HCT116 (cell line): ENCODE measurements at regions not wholly inside any gene's neighbourhood (a gene's known extent, or its start where the extent isn't known, plus 50 kb on each side); places are given as distances from the start of the nearest gene placed in this dataset.

ENCODE experiments used
- ATAC-seq: fragments of 200-7000 bp; cut with Tn5 transposase; 2 replicates; pipeline ENCODE4 v1.9.1; 2020; ENCODE audit warnings: mild to moderate bottlenecking, moderate library complexity
- BruUV-seq: library from RNA; stranded (reverse); fragments of 400-500 nt; replicated peaks from 2 replicates; lab custom pipeline; 2021; lab: Mats Ljungman, UMichigan
- CTCF ChIA-PET: fragments of 300-600 bp; sonication (Branson Sonifier 250); formaldehyde crosslinking; loops from one replicate; lab custom pipeline; 2021; ENCODE audit warnings: antibody characterized with exemption; lab: Charles Lee
- POLR2A ChIA-PET: fragments of 300-600, 350-600 bp; sonication (Branson Sonifier 250); formaldehyde crosslinking; loops from one replicate; lab custom pipeline; 2021; ENCODE audit warnings: antibody characterized with exemption; lab: Charles Lee
- RAD21 ChIA-PET, 2 experiments: fragments of 300-600 bp; sonication (Branson Sonifier 250); formaldehyde crosslinking; loops; one replicate each; lab custom pipeline; 2023; ENCODE audit warnings: low total read pairs in 2 of 2; ENCODE audit not compliant: uncharacterized antibody in 2 of 2, unreplicated experiment in 2 of 2, low non-redundant PET in 1 of 2; lab: Charles Lee
- DNase-seq: peaks from one replicate; pipeline ENCODE4 v3.0.0-alpha.2; 2010; ENCODE audit warnings: low read depth, low spot score
- H2AFZ ChIP-seq: fragments of 200-600 bp; shearing (Covaris generic), sonication (generic); 2 replicates; pipeline ENCODE4 v1.6.1; 2017; ENCODE audit warnings: low read depth, mixed run types, mixed read lengths, antibody characterized with exemption, low read length; ENCODE audit not compliant: poor library complexity, severe bottlenecking
- H3K27ac ChIP-seq: 2 replicates; pipeline ENCODE4 v1.5.1; 2012; ENCODE audit warnings: low read depth, low read length
- H3K27me3 ChIP-seq: fragments of 200-600 bp; sonication (generic); 2 replicates; pipeline ENCODE4 v1.6.1; 2016; ENCODE audit warnings: mixed run types, low read length, mixed read lengths; ENCODE audit not compliant: insufficient read depth
- H3K36me3 ChIP-seq, 2 experiments: fragments of 200-500 bp in 1 of 2; fragments of 200-600 bp in 1 of 2; sonication (Bioruptor generic) in 1 of 2; sonication (generic) in 1 of 2; 2 replicates each; pipeline versions ENCODE4 v1.5.1 to v1.6.1; 2014 to 2016; ENCODE audit warnings: low read length in 2 of 2, inconsistent platforms in 1 of 2, mixed read lengths in 1 of 2, mixed run types in 1 of 2; ENCODE audit not compliant: insufficient read depth in 2 of 2, control insufficient read depth in 1 of 2
- H3K4me1 ChIP-seq, 2 experiments: fragments of 200-600 bp in 1 of 2; sonication (generic) in 1 of 2; 2 replicates each; pipeline versions ENCODE4 v1.5.1 to v1.6.1; 2012 to 2017; ENCODE audit warnings: low read length in 2 of 2, inconsistent platforms in 1 of 2, mild to moderate bottlenecking in 1 of 2, mixed read lengths in 1 of 2, mixed run types in 1 of 2, moderate library complexity in 1 of 2; ENCODE audit not compliant: insufficient read depth in 2 of 2, control insufficient read depth in 1 of 2
- H3K4me2 ChIP-seq: fragments of 200-600 bp; sonication (generic); 2 replicates; pipeline ENCODE4 v1.6.1; 2017; ENCODE audit warnings: mixed run types, low read length, mixed read lengths
- H3K4me3 ChIP-seq, 2 experiments: fragments of 200-600 bp in 1 of 2; sonication (generic) in 1 of 2; replicated peaks in 1 of 2; 2 replicates each; pipeline ENCODE4 v1.5.1; 2011 to 2016; ENCODE audit warnings: low read length in 2 of 2, control low read depth in 1 of 2, low read depth in 1 of 2, mild to moderate bottlenecking in 1 of 2, mixed read lengths in 1 of 2, mixed run types in 1 of 2
- H3K79me2 ChIP-seq: fragments of 200-600 bp; sonication (generic); 2 replicates; pipeline ENCODE4 v1.6.1; 2017; ENCODE audit warnings: mild to moderate bottlenecking, mixed run types, low read length, moderate library complexity, mixed read lengths; ENCODE audit not compliant: insufficient read depth
- H3K9ac ChIP-seq: fragments of 200-600 bp; sonication (generic); 2 replicates; pipeline ENCODE4 v1.6.1; 2016; ENCODE audit warnings: low read length, mixed read lengths
- H3K9me2 ChIP-seq: fragments of 200-600 bp; sonication (generic), shearing (Covaris generic); 2 replicates; pipeline ENCODE4 v1.6.1; 2017; ENCODE audit warnings: mixed run types, mild to moderate bottlenecking, moderate library complexity; ENCODE audit not compliant: insufficient read depth
- H3K9me3 ChIP-seq, 2 experiments: fragments of 200-500 bp in 1 of 2; fragments of 200-600 bp in 1 of 2; sonication (Bioruptor generic) in 1 of 2; sonication (generic) in 1 of 2; 2 replicates each; pipeline ENCODE4 v1.6.1; 2014 to 2017; ENCODE audit warnings: low read length in 2 of 2, mixed read lengths in 2 of 2, inconsistent platforms in 1 of 2, low read depth in 1 of 2, mild to moderate bottlenecking in 1 of 2, mixed run types in 1 of 2, moderate library complexity in 1 of 2; ENCODE audit not compliant: control insufficient read depth in 1 of 2, insufficient read depth in 1 of 2
- H4K20me1 ChIP-seq: fragments of 200-600 bp; sonication (generic), shearing (Covaris generic); 2 replicates; pipeline ENCODE4 v1.6.1; 2017; ENCODE audit warnings: mixed run types, mild to moderate bottlenecking, moderate library complexity; ENCODE audit not compliant: insufficient read depth
- ATF3 ChIP-seq: IDR thresholded peaks from 2 replicates; pipeline ENCODE4 v1.6.1; 2012
- CBX3 ChIP-seq: IDR thresholded peaks from 2 replicates; pipeline ENCODE4 v1.6.1; 2012; ENCODE audit warnings: low read depth
- ELF1 ChIP-seq: IDR thresholded peaks from 2 replicates; pipeline ENCODE4 v1.6.1; 2012; ENCODE audit warnings: low read depth, borderline replicate concordance
- EZH2 ChIP-seq: fragments of 200-600 bp; sonication (generic); IDR thresholded peaks from 2 replicates; pipeline ENCODE4 v1.6.1; 2017; ENCODE audit warnings: antibody characterized with exemption, mixed run types
- POLR2A ChIP-seq: IDR thresholded peaks from 2 replicates; pipeline ENCODE4 v1.7.0; 2011; ENCODE audit warnings: borderline replicate concordance; ENCODE audit not compliant: insufficient read depth, insufficient read length; ENCODE audit errors: extremely low read depth
- POLR2AphosphoS5 ChIP-seq: IDR thresholded peaks from 2 replicates; pipeline ENCODE4 v1.6.1; 2011; ENCODE audit warnings: mild to moderate bottlenecking, low read depth, low read length, moderate library complexity
- RAD21 ChIP-seq: IDR thresholded peaks from 2 replicates; pipeline ENCODE4 v1.6.1; 2012; ENCODE audit warnings: low read depth, mild to moderate bottlenecking
- REST ChIP-seq: IDR thresholded peaks from 2 replicates; pipeline ENCODE4 v1.6.1; 2012; ENCODE audit warnings: low read depth
- intact Hi-C: fragments of 100-400 bp; cut with micrococcal nuclease; formaldehyde crosslinking; loops from 2 replicates; pipeline ENCODE4 v1.10.0; 2022
- TF ChIP-seq, protein P1 (sequence below): IDR thresholded peaks from 2 replicates; pipeline ENCODE4 v1.6.1; 2012
- TF ChIP-seq, protein P2 (sequence below): IDR thresholded peaks from 2 replicates; pipeline ENCODE4 v1.6.1; 2011; ENCODE audit warnings: mild to moderate bottlenecking, low read length, moderate library complexity; ENCODE audit not compliant: insufficient replicate concordance; ENCODE audit errors: extremely low read depth
- TF ChIP-seq, protein P3 (sequence below), 3 experiments: fragments of 200-600 bp in 1 of 3; sonication (generic) in 1 of 3; IDR thresholded peaks in 2 of 3; conservative IDR thresholded peaks in 1 of 3; 2 replicates each; pipeline ENCODE4 v1.5.1; 2012 to 2017; ENCODE audit warnings: low read depth in 2 of 3, low read length in 2 of 3, antibody characterized with exemption in 1 of 3, borderline replicate concordance in 1 of 3, control low read depth in 1 of 3, mild to moderate bottlenecking in 1 of 3, mixed read lengths in 1 of 3, mixed run types in 1 of 3, moderate library complexity in 1 of 3; ENCODE audit not compliant: insufficient read depth in 1 of 3

DNA sequence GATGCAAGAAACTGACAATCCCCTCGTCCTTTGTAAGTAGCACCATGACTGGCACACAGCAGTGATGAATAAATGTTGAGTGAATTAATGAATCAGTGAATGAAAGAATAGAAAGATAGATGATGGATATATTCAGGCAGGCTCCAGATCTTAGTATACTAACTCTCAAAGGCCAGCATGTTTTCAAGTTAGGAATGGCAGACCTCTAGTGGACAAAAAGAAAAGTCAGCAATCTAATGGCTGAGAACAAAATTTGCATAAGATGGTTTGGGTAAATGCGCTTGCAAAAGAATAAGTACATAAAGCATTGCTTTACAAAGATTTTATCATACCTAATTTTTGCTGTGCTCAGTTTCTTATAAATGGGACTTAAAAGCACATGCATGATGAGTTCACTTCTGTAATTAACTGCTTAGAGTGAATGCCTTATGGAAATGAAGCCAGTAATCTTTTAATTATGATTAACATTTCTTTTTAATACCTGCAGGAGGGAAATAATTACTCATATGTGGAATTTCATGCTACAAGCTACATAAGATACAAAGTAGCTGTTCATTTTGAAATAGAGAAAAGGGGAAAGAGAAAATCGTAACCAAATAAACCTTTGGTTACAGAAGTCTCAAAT lies 126.9 kb upstream of the GPRIN3 start (continued):
- TF ChIP-seq POLR2A (no peak), CBX3 (no peak), ELF1 (no peak)

- Histone ChIP-seq H3K9ac (no peak overlapping the region), H4K20me1 (no peaks in the 10 kb centered on the region), H3K27ac (no peak overlapping the region), H3K79me2 (no peaks in the 10 kb centered on the region), H3K9me2 (no peaks in the 10 kb centered on the region), H3K9me3 (no peaks in the 10 kb centered on the region), H3K27me3 (no peaks in the 10 kb centered on the region), H3K36me3 (no peaks in the 10 kb centered on the region), H2AFZ (no peak overlapping the region), H3K4me2 (no peak overlapping the region), H3K4me3 (no peak overlapping the region), H3K4me1 (no peaks in the 10 kb centered on the region)
- BruUV-seq, result no TSS peak
- intact Hi-C loops, result no loop called here
- ChIA-PET RAD21 (no interaction called here), POLR2A (no interaction called here), CTCF (no interaction called here)
- TF ChIP-seq, protein P1, sequence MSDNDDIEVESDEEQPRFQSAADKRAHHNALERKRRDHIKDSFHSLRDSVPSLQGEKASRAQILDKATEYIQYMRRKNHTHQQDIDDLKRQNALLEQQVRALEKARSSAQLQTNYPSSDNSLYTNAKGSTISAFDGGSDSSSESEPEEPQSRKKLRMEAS, result no peak
- TF ChIP-seq POLR2AphosphoS5 (no peak), ELF1 (no peak), POLR2A (no peak), EZH2 (no peak), REST (no peak), ATF3 (no peak), RAD21 (no peak)
- TF ChIP-seq, protein P2, sequence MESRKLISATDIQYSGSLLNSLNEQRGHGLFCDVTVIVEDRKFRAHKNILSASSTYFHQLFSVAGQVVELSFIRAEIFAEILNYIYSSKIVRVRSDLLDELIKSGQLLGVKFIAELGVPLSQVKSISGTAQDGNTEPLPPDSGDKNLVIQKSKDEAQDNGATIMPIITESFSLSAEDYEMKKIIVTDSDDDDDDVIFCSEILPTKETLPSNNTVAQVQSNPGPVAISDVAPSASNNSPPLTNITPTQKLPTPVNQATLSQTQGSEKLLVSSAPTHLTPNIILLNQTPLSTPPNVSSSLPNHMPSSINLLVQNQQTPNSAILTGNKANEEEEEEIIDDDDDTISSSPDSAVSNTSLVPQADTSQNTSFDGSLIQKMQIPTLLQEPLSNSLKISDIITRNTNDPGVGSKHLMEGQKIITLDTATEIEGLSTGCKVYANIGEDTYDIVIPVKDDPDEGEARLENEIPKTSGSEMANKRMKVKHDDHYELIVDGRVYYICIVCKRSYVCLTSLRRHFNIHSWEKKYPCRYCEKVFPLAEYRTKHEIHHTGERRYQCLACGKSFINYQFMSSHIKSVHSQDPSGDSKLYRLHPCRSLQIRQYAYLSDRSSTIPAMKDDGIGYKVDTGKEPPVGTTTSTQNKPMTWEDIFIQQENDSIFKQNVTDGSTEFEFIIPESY, result no peak
- TF ChIP-seq, protein P3, sequence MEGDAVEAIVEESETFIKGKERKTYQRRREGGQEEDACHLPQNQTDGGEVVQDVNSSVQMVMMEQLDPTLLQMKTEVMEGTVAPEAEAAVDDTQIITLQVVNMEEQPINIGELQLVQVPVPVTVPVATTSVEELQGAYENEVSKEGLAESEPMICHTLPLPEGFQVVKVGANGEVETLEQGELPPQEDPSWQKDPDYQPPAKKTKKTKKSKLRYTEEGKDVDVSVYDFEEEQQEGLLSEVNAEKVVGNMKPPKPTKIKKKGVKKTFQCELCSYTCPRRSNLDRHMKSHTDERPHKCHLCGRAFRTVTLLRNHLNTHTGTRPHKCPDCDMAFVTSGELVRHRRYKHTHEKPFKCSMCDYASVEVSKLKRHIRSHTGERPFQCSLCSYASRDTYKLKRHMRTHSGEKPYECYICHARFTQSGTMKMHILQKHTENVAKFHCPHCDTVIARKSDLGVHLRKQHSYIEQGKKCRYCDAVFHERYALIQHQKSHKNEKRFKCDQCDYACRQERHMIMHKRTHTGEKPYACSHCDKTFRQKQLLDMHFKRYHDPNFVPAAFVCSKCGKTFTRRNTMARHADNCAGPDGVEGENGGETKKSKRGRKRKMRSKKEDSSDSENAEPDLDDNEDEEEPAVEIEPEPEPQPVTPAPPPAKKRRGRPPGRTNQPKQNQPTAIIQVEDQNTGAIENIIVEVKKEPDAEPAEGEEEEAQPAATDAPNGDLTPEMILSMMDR (IDR thresholded peaks at IDR 0.05 in 2 of 3, conservative IDR thresholded peaks at IDR 0.05 in 1 of 3; ENCODE audit: borderline replicate concordance in 1 of 3, insufficient read depth in 1 of 3, low read depth in 2 of 3, low read length in 2 of 3), result no peak
- ATAC-seq (no peak), DNase-seq (no peak)
Measured at GRCh38 chr4:89427782-89428181, 120.2 kb upstream of the GPRIN3 start.
